Endothelial cell of hepatic sinusoid (primary cell): ENCODE measurements at regions not wholly inside any gene's neighbourhood (a gene's known extent, or its start where the extent isn't known, plus 50 kb on each side); places are given as distances from the start of the nearest gene placed in this dataset.
"Not testable (repeated sequence)": the region's sequence is repeated elsewhere in the genome, so short reads cannot be mapped to it uniquely, and the experiment has no call there.

ENCODE experiments used
- in situ Hi-C: cut with HindIII; loops from 2 replicates; pipeline ENCODE4 v1.10.0; 2017; ENCODE audit warnings: low sequenced_read_pairs

DNA sequence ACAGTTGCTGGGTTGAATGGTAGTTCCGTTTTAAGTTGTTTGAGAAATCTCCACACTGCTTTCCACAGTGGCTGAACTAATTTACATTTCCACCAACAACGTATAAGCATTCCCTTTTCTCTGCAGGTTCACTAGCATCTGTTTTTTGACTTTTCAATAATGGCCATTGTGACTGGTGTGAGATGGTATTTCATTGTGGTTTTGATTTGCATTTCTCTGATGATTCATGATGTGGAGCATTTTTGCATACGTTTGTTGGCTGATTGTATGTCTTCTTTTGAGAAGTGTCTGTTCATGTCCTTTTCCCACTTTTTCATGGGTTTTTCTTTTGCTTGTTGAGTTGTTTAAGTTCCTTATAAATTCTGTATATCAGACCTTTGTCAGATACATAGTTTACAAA is 150.2 kb upstream of the MAP3K1 start:
- in situ Hi-C loops, result not testable (repeated sequence)

DNA sequence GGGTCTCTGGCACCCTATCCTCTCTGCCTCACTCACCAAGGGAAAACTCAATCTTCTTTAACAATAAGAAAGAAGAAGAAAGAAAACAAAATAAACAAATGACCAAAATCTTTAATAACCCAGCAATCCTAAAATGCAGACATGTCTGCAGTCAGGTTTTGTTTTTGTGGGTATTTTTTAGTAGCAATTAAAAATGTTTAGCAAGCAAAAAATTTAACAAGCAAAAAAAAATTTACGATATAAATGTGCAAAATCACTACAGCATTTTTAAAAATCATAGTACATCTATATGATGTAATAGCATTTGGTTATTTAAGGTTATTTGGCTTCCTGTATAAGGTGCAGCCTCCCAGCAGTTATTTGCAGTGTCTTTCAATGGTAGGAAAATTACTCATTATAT is 151.3 kb upstream of the MAP3K1 start:
- in situ Hi-C loops, result no loop called here

DNA sequence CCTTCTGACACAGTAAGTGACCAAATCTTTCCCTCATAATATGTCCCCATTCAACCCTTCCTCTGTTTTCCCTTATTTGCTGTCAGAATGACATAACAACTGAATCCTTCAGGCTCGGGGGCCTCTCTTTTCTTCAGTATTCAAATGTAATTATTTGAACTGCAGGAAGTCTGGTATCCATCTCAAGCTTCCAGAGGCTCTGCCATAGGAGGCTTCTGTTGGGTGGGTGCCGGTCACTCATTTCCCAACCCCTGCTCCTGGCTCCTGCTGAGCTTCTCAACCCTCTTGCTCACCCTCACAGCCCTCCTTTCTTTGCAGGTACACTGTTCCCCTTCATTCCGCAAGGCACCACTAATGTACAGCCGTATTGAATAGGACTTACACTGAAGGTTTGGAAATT is 151.8 kb upstream of the MAP3K1 start:
- in situ Hi-C loops, result no loop called here

DNA sequence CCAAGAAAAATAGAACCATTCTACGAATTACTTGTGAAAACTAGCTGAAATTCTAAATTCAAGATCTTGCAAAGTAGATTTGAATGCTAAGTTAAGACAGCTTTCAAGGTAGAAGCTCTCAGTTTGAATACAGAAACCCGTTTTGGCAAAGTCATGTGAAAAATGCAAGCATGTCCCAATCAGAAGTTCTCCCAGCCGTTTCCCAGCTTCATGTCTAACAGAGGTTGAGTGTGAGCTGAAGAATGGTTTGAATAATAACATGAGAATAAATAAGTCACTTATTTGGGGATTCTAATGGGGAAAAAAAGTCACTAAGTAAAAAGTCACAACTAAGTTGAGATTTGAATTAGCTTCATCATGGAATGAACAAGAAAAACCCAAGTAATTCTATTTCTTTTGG is 152.5 kb upstream of the MAP3K1 start:
- in situ Hi-C loops, result no loop called here

DNA sequence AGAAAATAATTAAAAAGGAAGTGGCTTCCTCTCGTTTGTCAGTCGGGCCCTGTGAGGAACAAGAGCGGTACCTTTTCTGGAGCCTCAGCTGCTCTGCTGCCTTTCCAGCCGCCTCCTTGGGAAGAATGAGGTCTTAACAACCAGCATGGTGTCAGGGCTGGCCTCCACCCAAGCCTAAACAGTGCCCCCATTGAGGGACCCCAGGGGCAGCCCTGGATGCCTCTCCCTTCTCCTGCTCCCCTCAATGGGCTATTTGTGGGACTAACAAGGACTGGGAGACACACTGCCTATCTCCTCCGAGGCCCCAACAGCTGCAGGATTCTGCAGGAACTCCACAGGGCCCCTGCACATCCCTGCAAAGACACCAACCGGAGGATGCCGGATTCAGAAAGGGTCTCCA is 155.4 kb upstream of the MAP3K1 start:
- in situ Hi-C loops, result no loop called here

DNA sequence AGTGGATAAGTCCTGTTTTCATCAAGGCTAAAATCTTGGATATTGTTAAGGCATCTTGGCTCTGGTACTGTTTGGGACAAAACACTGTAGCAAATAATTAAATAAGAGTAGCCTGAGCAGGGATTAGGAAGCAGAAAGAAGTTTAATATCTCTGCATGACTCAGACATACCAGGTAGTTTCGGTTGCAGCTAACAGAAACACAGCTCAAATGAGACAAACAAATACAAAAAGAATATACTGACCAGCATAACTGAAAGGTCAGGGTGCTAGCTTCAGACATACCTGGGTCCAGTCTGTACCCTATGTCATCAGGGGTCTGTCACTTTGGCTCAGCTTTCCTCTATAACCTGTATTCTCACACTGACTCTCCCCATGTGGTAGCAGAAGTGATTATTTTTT is 156.4 kb upstream of the MAP3K1 start:
- in situ Hi-C loops, result no loop called here

DNA sequence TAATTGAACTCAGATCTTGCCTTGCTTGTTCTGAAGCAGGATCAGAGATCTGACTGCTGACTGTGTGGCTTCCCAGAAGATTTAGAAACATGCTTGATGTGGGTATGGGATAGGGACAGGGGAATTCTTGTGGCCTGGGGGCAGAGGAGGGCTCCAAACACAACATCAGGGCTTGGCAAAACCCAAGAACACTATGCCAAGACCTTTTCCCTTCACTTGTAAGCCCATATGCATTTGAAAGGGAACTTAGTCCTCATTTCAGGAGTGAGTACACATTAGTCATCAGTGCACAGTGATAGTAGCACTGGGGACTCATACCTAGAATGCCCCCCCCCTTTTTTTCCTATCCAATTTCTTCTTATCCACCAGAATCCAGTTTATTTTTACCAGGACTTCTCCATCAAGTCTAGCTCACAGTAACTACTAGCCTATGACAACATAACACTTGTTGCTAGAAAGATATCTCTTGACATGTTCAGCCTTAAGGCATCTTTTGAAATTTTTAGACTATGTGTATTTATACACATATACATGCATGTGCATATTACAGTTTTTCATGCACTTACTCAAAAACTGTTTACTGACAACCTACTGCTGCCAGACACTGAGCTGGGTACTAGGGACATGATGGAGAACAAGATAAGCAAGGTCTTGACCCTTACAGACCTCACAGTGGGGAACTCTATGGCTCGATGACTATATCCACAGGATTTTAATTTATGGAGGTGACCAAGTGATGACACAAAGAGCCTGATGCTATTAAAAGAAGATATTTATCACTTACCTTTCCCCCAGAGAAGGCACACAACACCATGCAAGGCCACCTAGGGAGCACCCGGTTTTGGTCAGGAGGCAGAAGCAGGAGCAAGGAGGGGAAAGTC is 158.3 kb upstream of the MAP3K1 start:
- in situ Hi-C loops, result no loop called here

DNA sequence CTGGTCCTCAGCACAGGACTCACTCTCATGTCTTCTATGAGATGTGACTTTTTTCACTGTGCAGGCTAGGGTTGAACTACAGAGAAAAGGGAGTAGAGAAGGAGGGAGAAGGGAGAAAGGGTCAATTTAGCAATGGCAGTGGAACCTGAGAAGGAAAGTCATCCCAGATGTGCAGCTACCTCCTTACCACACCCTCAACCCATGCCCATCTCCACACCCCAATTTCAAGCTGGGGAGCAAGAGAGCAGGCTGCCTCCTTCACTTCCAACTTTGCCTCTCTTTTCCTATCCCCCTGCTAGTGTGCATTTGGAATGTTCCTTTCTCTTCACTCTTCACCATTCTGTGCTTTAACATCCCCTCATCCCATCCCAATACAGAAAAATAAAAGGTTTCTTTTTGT is 163.5 kb upstream of the MAP3K1 start:
- in situ Hi-C loops, result loop anchor here (5.0 kb wide), 1 partner anchor 60 kb away; no protein-coding TSS in a partner anchor

DNA sequence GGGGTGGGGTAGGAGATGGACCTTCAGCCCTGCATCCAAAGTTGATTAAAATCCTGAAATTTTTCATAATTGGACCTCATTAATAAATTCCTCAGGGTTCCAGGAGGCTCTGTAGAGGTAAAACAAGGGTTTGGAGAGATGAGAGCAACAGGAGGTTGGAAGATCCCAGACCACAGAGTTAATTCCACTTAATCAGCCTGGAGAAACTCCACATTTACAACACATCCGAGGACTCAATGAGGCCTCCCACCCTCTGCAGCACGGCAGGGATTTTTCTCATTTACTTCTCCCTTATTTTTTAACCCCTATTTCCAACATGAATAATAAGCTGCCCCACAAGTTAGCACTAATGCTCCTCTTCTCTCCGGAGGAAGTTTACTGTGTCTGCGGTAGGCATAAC is 165.0 kb upstream of the MAP3K1 start:
- in situ Hi-C loops, result loop anchor here (5.0 kb wide), 1 partner anchor 58 kb away; no protein-coding TSS in a partner anchor

DNA sequence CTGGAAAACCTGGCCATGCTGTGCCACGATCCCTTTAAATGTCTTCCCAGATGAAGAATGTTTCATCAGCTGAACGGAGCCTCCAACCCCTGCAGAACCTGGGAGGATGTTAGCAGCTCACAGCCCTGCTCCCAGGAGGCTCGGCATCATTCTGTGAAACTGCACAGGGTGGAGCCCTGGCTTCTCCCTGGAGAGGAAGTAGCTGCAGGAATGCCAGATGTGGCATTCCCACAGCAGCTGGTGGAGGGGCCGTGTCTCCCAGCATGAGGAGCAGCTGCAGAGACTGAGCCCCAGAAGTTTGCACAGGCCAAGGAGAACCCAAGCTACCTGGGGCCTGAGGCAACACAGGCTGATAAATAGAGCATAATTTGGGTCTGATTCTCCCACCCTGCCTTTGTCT is 165.8 kb upstream of the MAP3K1 start:
- in situ Hi-C loops, result no loop called here

DNA sequence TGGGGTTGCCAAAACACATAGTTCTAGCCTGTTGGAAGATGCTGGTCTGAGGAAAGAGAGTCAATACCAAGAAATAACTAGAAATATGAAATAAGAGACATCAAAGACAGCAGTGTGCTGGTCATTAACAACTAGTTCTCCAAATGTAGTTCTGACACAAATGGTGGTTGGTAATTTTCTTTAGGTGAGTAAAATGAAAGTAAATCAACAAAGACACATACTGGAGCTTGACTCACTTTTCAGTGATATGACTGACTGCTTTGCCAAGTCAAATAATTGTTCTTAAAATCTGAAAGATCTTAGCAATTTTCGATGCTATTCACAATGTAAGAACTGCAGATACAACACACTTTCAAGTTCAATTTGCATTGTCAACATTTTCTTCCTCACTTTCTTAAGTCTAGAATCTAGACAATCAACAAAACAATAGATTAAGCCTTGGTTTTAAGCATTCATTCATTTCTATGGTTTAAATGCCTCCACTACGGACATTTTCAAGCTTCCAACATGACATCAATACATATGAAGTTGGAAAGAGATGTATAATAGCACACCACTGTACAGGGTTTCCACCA is 166.8 kb upstream of the MAP3K1 start:
- in situ Hi-C loops, result no loop called here

DNA sequence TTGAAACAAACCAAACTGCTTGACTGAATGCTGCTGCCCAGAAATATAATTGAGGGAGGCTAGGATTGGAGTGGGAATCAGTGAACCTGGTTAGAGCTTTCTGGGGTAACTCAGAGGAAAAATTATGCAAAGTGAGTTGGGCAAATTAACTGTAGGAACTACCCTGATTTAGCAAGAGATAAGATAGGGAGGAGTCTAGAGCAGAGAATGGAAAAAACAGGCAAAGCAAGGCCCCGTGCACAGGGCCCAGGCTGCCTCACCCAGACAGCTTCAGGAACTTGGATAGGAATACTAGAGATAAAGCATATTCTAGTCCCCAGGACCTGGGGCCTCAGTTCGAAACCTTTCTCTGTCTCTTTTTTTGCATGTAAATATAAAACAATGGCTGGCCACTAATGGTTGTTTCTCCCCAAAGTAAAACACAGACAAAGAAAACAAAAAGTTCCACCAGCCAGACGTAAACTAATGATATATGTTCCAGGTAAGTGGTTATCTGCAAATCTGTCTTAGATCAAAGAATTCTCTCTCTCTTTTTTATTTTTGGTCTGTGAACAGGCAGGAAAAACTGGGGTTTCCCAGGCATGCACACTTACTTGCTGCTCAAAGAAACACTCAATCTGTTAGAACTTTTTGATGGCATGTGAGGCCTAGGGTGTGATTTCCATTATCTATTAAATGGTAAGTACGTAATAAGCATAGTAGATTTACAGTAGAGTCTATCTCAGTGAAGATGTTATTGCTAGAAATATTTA is 168.1 kb upstream of the MAP3K1 start:
- in situ Hi-C loops, result no loop called here

DNA sequence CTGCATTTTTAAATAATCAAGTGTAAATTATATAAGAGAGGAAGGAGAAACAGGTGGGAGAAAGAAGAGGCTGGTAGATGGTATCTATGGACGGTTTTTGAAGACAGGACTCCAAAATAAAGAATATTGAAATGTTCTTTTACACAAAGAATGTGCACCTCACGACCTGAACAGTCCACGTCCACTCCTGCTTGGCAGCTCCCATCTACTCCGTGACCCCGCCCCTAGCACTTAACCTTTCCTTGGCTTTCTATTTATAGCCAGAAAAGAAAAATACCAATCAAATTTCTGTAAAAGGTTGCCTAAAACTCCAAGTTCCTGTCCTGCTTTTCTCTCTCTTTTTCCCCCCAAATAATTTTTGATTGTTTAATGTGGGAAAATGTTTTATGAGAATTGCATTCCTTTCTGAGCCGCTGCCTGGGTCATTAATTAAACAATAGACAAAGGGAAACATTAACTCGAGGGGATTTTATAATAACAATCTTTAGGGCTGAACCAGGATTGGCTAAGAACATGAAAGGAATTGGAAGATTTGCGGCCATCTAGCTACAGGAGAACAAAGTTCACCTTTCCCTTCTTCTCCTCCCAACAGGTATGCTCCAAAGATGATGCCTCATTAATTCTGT is 173.6 kb upstream of the MAP3K1 start:
- in situ Hi-C loops, result no loop called here

DNA sequence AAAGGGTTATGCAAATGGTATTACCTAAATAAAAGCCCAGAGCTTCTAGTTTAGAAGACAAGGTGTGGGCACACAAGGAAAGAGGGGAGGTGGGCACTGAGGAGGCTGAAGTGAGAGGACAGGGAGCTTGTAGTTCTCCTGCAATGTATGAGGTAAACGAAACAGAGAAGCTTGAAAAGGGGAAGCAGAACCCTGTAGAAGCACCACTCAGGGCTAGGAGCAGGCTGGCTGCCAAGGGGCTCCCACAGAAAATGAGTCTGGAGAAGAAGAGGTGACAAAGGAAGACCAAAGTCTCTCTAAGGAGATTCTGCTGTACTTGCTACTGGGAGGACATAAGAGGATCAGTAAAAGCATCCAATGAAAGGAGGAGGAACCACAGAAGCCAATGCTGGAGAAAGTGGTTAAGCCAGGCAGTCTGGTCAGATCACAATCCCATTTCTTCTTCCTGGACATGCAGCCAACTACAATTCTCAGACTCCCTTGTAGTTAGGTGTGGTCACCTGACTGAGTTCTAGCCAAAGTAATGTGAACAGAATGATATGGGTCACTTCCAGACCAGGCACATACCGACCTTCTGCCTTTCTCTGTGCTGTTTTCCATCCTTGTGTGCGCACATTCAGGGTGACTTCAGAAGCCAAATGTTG is 174.5 kb upstream of the MAP3K1 start:
- in situ Hi-C loops, result no loop called here

DNA sequence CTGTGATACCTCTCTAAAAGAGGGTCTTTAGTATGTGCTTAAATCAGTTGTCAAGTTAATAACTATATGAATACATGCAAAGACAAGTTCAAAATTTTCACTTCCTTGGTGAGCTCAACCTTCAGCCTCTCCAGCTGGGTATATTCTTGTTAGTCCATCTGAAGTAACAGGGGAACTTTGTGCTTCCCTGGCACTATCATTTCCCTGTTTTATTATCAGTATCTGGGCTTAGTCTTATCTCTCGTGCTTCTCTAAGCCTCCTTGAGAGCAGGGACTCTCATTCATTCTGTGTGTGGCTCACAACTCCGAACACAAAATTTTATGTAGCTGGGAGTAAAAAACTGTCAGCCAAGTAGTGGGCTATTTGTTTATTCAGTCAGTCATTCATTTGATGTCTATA is 175.9 kb upstream of the MAP3K1 start:
- in situ Hi-C loops, result no loop called here

DNA sequence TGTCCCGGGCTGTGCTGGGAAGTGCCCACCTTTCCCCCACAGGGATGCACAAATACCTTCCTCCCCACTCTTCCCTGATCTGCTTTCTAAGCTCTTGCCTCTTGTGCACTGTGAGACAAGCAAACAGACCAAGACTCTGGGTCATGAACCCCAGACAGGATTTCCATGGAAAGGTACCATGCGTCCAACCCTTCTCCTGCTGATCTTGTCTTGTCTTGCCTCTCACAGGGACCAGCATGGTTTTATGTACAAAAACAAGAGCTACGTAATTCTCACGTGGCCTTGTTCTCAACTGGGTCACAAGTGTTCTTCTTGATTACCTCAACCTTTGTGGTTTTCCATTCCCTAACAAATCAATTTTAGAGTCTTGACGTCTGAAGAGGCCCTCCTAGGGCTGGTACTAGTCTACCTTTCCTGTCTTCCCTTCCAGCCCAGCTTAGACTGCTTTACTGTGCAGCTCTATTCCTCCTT is 176.5 kb upstream of the MAP3K1 start:
- in situ Hi-C loops, result no loop called here

DNA sequence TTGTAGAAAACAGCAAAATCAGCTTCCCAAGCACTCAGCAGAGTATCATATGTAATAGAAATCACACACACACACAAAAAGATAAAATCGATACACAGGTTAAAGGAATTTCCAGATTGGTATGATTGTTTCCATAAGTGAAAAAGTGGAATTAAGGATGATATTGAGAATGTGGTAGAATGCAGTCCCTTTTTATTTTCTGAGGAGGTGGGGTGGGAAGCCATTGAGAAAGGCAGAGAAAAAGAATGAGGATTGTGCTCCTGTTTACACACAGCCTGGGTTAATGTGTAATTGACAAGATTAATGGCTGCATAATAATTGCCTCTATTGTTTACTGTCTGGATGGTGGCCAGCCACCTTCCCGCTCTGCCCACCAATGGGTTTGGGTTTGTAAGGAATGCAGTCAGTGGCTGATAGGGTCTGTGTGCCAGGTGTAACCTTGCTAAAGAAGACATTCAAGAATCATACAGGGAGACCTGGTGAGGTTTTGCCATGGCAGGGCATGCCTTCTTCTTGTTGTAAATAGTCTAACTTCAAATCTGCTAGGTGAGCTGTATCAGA is 177.2 kb upstream of the MAP3K1 start:
- in situ Hi-C loops, result no loop called here

DNA sequence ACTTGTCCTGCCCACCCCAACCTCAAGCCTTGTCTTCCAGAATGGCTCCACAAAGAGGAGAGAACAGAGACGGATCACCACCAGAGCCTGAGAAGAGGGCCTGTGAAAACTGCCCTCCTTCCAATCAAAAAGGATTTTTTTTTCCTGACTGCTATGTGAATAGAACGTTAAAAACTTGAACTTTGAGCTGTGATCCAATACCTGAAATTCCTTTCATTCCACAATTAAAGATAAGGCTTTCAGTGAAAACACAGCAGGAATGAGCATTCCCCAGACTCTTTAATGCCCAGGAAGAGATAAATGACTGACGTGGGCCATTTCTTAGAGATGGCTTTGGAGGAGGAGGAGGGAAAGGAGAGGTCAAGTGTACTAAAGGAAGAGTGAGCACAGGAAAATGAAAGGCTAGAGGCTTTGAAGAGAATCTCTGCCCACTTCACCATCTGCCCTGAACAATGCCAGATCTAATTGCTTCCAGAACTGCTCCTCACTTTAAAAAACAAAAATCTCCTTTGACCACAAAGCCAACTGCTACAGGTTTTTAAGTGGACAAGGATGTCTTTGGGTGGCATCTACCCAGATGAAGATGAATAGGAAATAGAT is 177.9 kb upstream of the MAP3K1 start:
- in situ Hi-C loops, result no loop called here

DNA sequence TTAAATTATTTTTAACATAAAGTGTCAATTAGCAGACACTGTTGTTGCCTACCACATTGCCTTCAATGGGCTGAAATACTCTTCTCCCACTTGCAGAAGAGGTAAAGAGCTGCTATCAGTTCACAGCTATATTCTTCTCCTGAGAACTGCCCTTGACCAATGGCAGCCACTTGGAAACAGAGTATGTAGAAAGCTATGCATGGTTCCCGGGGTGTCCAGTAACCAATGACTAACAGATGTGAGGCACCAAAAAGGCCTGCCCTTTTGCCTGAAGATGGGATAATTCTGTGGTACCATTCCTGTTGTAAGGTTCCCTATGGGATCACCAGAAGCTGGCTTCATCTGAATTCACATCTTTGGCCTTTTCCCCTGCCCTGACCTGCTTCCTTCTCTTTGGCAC is 181.4 kb upstream of the MAP3K1 start:
- in situ Hi-C loops, result no loop called here

DNA sequence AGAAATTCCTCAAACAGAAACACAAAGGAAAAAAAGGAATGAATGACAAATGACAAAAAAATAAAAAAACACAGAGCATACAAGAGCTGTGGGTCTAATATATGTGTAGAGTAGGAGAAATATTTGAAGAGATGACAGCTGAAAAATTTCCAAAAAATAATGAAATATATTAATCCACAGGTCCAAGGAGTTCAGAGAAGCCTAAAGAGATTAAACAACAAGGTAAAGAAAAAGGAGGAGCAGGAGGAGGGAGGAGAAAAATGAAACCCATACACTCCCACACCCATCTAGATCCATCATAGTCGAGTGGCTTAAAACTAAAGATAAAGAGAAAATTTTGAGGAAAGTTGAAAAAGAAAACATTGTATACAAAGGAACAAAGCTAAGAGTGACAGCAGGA is 182.4 kb upstream of the MAP3K1 start:
- in situ Hi-C loops, result no loop called here
